Central memory CD4-positive, alpha-beta T cell (primary cell): ENCODE measurements at regions not wholly inside any gene's neighbourhood (a gene's known extent, or its start where the extent isn't known, plus 50 kb on each side); places are given as distances from the start of the nearest gene placed in this dataset.
A peak's percentile ranks its signal among the peaks of the same experiment; 100 is the strongest.

Experiments
- DNase-seq: peaks from one replicate; pipeline ENCODE4 v3.0.0; 2022

- DNase-seq, result no peak
Measured at GRCh38 chr15:93178371-93178770, 89.4 kb upstream of the RGMA start.

- DNase-seq, result no peak
Measured at GRCh38 chr15:93176065-93176464, 87.1 kb upstream of the RGMA start.

- no peak for DNase-seq
Measured at GRCh38 chr15:93174836-93175235, 85.8 kb upstream of the RGMA start.

- no peak for DNase-seq
Measured at GRCh38 chr15:93173369-93173768, 84.4 kb upstream of the RGMA start.

GRCh38 chr15:93171476-93171875 is 82.5 kb upstream of the RGMA start:
- no peak for DNase-seq

GRCh38 chr15:93170329-93170728 is 81.3 kb upstream of the RGMA start:
- DNase-seq, result no peak

- no peak for DNase-seq
Measured at GRCh38 chr15:93168910-93169309, 79.9 kb upstream of the RGMA start.

- DNase-seq, result no peak
Measured at GRCh38 chr15:93167291-93167690, 78.3 kb upstream of the RGMA start.

GRCh38 chr15:93166675-93167074 is 77.7 kb upstream of the RGMA start:
- no peak for DNase-seq

GRCh38 chr15:93165734-93166470 is 76.9 kb upstream of the RGMA start:
- no peak for DNase-seq

- no peak for DNase-seq
Measured at GRCh38 chr15:93164409-93164808, 75.4 kb upstream of the RGMA start.

GRCh38 chr15:93162560-93162959 is 73.5 kb upstream of the RGMA start:
- DNase-seq, result no peak

GRCh38 chr15:93159930-93160329 is 70.9 kb upstream of the RGMA start:
- no peak for DNase-seq

GRCh38 chr15:93158097-93158900 is 69.3 kb upstream of the RGMA start:
- no peak for DNase-seq

GRCh38 chr15:93154666-93155065 is 65.7 kb upstream of the RGMA start:
- DNase-seq, result no peak

- DNase-seq, result no peak
Measured at GRCh38 chr15:93152951-93153350, 63.9 kb upstream of the RGMA start.

GRCh38 chr15:93152360-93152759 is 63.3 kb upstream of the RGMA start:
- DNase-seq, result peak; percentile 45

- no peak for DNase-seq
Measured at GRCh38 chr15:93150910-93151881, 62.2 kb upstream of the RGMA start.

- DNase-seq, result no peak
Measured at GRCh38 chr15:93146601-93147000, 57.6 kb upstream of the RGMA start.

GRCh38 chr15:93146196-93146595 is 57.2 kb upstream of the RGMA start:
- DNase-seq, result no peak

- no peak for DNase-seq
Measured at GRCh38 chr15:93144463-93145236, 55.6 kb upstream of the RGMA start.

- no peak for DNase-seq
Measured at GRCh38 chr15:93143186-93143585, 54.2 kb upstream of the RGMA start.
